GM10266 (cell line): ENCODE measurements at regions not wholly inside any gene's neighbourhood (a gene's known extent, or its start where the extent isn't known, plus 50 kb on each side); places are given as distances from the start of the nearest gene placed in this dataset.

Source experiments
- DNase-seq: peaks from one replicate; pipeline ENCODE4 v3.0.0; 2012; ENCODE audit errors: extremely low spot score
- TF ChIP-seq, protein P1 (sequence below): IDR thresholded peaks from 2 replicates; pipeline ENCODE4 v1.5.1; 2012; ENCODE audit warnings: mild to moderate bottlenecking, low read depth; ENCODE audit not compliant: control insufficient read depth, insufficient read depth; ENCODE audit errors: missing control alignments

DNA sequence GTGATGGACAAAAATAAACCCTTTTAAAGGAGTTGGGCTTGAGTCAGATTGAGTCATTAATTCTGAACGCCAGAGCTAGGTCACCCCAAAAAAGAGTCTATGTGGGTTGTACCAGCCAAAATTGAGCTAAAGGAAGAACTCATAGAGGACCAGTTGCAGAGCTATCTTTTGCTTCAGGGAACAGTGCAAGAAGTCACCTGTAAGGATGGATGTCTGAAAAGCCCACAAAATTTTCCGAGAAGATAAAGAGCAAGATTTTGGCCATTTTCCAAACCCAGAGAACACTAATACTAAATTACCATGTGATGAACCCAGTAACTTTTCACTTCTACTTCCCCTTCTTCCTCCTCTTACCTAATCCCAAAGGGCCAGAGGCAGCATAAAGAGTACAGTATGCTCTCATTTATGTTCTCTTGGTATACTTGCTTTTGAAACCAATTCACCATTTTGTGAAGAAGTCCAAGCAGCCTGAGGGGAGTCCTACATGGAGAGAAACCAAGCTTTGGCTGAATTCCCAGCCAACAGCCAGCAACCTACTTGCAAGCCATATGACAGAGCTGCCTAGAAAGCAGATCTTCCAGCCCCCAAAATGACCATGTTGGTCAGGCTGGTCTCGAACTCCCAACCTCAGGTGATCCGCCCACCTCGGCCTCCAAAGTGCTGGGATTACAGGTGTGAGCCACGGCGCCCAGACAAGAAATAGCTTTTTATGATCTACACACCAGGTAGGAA is 551.7 kb downstream of the SATB2 start:
- peak; percentile 10 for DNase-seq
- TF ChIP-seq, protein P1, sequence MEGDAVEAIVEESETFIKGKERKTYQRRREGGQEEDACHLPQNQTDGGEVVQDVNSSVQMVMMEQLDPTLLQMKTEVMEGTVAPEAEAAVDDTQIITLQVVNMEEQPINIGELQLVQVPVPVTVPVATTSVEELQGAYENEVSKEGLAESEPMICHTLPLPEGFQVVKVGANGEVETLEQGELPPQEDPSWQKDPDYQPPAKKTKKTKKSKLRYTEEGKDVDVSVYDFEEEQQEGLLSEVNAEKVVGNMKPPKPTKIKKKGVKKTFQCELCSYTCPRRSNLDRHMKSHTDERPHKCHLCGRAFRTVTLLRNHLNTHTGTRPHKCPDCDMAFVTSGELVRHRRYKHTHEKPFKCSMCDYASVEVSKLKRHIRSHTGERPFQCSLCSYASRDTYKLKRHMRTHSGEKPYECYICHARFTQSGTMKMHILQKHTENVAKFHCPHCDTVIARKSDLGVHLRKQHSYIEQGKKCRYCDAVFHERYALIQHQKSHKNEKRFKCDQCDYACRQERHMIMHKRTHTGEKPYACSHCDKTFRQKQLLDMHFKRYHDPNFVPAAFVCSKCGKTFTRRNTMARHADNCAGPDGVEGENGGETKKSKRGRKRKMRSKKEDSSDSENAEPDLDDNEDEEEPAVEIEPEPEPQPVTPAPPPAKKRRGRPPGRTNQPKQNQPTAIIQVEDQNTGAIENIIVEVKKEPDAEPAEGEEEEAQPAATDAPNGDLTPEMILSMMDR, result no peak

DNA sequence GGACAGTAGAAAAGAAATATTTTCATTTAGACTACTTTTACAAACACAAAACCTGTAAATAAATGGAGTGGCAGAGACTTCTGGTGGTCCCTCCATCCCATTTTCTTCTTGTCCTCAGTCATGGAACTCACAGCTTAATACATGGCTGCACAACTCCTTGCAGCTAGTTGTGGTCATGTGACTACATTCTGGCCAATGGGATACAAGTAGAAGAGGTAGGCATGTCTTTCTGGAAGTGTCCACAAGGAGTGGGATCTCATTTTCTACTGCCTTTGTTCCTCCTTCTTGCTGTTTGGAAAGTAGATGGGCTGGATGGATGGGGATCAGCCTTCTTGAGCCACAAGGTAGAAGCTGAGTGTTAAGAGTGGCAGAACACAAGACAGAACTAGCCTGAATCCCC is 555.8 kb downstream of the SATB2 start:
- no peak for DNase-seq
- TF ChIP-seq, protein P1, result no peak

DNA sequence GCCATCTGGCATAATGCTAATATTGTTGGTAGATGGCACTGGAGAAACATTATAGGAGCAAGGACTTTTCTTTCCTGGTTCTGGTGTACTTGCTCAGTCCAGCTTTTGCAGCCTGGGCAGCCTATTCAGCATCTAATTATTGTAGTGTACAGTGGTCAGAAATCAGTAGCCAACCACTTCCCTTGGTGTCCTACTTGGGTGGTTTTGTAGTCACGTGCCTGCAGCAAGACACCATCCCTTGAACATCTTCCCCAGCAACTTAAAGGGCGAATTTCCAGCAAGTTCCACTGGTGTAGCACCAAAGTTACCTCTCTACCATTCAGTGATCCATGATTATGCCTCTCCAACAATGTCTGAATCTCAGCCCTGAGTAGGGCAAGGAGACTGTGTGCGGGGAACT is 557.6 kb downstream of the SATB2 start:
- no peak for DNase-seq
- TF ChIP-seq, protein P1, result no peak

DNA sequence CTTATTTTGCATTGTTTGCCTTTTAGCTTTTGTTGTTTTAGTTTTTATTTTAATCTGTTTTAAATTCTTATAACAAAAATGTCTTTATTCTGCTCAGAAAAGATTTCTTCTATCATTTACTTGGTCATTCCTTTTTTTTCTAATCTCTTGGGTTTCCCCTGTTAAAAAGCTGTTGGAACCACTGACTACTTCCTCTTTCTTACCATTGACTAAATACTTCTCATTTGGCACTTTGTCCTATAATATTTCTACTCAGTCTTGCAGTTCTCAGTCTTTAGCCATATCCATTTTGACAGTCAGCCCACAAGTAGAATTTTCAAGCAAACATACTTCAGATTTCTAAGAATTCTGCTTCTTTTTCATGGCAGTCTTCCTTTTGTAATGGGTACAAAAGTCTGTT is 567.2 kb downstream of the SATB2 start:
- TF ChIP-seq, protein P1, result no peak
- DNase-seq, result peak; percentile 25

DNA sequence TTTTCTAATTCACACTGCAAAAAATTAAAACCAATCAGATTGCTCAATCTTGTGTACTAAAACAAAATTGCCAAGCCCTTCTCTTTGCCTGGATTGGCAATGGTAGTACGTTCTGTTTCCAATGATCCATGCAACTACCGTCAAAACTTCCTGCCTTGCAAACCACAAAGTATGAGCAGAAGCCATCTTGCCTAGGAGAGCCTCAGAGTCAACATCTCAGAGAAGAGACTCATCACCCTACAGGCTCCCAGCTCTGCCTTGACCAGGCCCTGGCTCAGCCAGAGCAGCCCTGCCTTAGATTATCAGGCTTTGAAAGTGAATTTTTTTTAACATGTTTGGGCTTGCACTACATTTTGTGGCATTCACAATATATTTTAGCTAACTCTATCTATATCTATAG is 574.1 kb downstream of the SATB2 start:
- no peak for DNase-seq
- TF ChIP-seq, protein P1, result no peak

DNA sequence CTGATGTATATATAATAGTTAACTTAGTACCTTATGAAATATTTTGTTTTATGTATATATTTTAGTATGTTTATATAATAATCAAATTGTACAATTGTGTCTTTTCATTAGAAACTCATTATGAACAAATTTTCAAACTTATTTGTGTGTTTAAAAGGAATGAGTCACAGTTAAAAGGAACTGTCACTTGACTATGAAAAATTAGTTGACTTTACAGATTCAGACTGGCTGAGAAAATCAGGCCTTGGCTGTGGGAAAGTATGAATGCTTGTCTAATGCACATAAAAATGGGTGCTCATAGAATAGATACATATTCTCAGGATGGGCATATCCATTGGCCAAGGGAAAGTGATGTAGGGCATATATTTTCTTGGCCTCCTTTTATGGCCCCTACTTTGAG is 576.8 kb downstream of the SATB2 start:
- TF ChIP-seq, protein P1, result no peak
- no peak for DNase-seq

DNA sequence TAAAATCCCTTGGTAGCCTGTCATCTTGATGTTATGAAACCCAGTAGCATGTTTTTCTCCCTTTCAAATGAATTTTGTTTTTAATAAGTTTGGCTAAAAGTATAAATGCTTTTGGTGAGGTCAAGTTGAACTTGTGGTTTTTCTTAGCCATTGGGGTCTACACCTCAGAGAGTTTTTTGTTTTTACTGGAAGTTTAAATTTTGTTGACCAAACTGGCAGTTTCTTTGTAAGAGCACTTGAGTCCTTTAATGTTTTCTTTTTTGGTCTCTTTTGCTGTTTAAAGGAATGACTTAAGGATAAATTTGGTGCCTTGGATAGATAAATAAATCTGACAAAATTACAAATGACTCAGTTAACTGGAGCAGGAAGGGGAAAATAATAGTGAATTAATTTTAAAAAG is 577.3 kb downstream of the SATB2 start:
- DNase-seq, result no peak
- TF ChIP-seq, protein P1, result no peak
